B cell (primary cell): ENCODE measurements at regions not wholly inside any gene's neighbourhood (a gene's known extent, or its start where the extent isn't known, plus 50 kb on each side); places are given as distances from the start of the nearest gene placed in this dataset.

Source experiments
- EZH2 ChIP-seq: IDR thresholded peaks from 2 replicates; pipeline ENCODE4 v1.6.1; 2012; ENCODE audit warnings: borderline replicate concordance, low read depth, mild to moderate bottlenecking, moderate library complexity, low read length; ENCODE audit not compliant: insufficient read depth, poor library complexity, severe bottlenecking
- TF ChIP-seq, protein P1 (sequence below): fragments of 200-600 bp; IDR thresholded peaks from one replicate; pipeline ENCODE4 v1.8.0; 2022; ENCODE audit warnings: antibody characterized with exemption, mild to moderate bottlenecking

DNA sequence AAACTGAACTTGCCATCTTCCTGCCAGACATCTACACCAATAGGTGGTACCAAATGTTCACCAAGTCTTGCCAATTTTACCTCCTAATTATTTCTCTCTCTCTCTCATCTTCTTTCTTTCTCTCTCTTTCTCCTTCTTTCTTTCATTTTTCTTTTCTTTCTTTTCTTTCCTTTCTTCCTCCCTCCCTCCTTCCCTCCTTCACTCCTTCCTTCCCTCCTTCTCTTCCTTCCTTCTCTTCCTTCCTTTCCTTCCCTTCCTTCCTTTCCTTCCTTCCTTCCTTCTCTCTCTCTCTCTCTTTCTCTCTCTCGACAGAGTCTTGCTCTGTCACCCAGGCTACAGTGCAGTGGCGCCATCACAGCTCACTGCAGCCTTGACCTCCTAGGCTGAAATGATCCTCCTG is 55.4 kb upstream of the PSMA6 start:
- TF ChIP-seq, protein P1, sequence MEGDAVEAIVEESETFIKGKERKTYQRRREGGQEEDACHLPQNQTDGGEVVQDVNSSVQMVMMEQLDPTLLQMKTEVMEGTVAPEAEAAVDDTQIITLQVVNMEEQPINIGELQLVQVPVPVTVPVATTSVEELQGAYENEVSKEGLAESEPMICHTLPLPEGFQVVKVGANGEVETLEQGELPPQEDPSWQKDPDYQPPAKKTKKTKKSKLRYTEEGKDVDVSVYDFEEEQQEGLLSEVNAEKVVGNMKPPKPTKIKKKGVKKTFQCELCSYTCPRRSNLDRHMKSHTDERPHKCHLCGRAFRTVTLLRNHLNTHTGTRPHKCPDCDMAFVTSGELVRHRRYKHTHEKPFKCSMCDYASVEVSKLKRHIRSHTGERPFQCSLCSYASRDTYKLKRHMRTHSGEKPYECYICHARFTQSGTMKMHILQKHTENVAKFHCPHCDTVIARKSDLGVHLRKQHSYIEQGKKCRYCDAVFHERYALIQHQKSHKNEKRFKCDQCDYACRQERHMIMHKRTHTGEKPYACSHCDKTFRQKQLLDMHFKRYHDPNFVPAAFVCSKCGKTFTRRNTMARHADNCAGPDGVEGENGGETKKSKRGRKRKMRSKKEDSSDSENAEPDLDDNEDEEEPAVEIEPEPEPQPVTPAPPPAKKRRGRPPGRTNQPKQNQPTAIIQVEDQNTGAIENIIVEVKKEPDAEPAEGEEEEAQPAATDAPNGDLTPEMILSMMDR, result peak; percentile 20
- no peak for TF ChIP-seq EZH2
